ENCODE measurements at regions not wholly inside any gene's neighbourhood (a gene's known extent, or its start where the extent isn't known, plus 50 kb on each side); places are given as distances from the start of the nearest gene placed in this dataset.
"Not testable (repeated sequence)": the region's sequence is repeated elsewhere in the genome, so short reads cannot be mapped to it uniquely, and the experiment has no call there.

- POLR2A ChIA-PET: interaction anchor here (0.5 kb wide), 1 partner anchor 25 kb away, joined by 3 read pairs; no protein-coding TSS in a partner anchor
- Mint-ChIP-seq H3K27me3 (peaks cover 0 to 10% (median 2%) of the 10 kb centered on the region in 5 donors), H3K27ac (no peak overlapping the region), H3K4me1 (no peaks in the 10 kb centered on the region), H3K36me3 (no peaks in the 10 kb centered on the region), H3K4me3 (no peak overlapping the region), H3K9me3 (no peaks in the 10 kb centered on the region)
- ATAC-seq (no peak), DNase-seq (no peak)
Measured at GRCh38 chr5:160497878-160498277, 76.2 kb downstream of the PTTG1 start.

- DNase-seq, H3K27me3 Mint-ChIP-seq, H3K4me3 Mint-ChIP-seq, H3K9me3 Mint-ChIP-seq, POLR2A ChIA-PET, H3K27ac Mint-ChIP-seq, ATAC-seq, H3K36me3 Mint-ChIP-seq, H3K4me1 Mint-ChIP-seq: not testable (repeated sequence)
Measured at GRCh38 chr5:160498441-160499043, 76.9 kb downstream of the PTTG1 start.

GRCh38 chr5:160500786-160501779 lies 79.4 kb downstream of the PTTG1 start:
- Mint-ChIP-seq H3K4me3 (no peak overlapping the region), H3K4me1 (peaks cover 2 to 6% (median 6%) of the 10 kb centered on the region in 4 donors), H3K27me3 (peaks cover 0 to 18% (median 2%) of the 10 kb centered on the region in 5 donors), H3K9me3 (no peaks in the 10 kb centered on the region), H3K27ac (peak overlapping the region in 2 of 10 donors; percentile 5 to 23), H3K36me3 (no peaks in the 10 kb centered on the region)
- POLR2A ChIA-PET: no interaction called here
- DNase-seq: no peak
- no peak for ATAC-seq

- POLR2A ChIA-PET: interaction anchor here (0.6 kb wide), 1 partner anchor 48 kb away, joined by 3 read pairs; no protein-coding TSS in a partner anchor
- no peak overlapping the region for H3K4me3 Mint-ChIP-seq
- DNase-seq (no peak), ATAC-seq (no peak)
- no peaks in the 10 kb centered on the region for H3K9me3 Mint-ChIP-seq
- H3K4me1 Mint-ChIP-seq: peaks cover 11 to 33% (median 25%) of the 10 kb centered on the region in 4 donors
- H3K36me3 Mint-ChIP-seq: no peaks in the 10 kb centered on the region
- peaks cover 0 to 18% (median 2%) of the 10 kb centered on the region in 5 donors for H3K27me3 Mint-ChIP-seq
- H3K27ac Mint-ChIP-seq: peak overlapping the region in 5 of 10 donors; percentile 8 to 92 (median 65)
Measured at GRCh38 chr5:160504906-160505305, 83.3 kb downstream of the PTTG1 start.

- H3K27me3 Mint-ChIP-seq: peaks cover 0 to 12% (median 2%) of the 10 kb centered on the region in 5 donors
- peaks cover 11 to 33% (median 25%) of the 10 kb centered on the region in 4 donors for H3K4me1 Mint-ChIP-seq
- H3K27ac Mint-ChIP-seq: peak overlapping the region; percentile 63 to 93 (median 85)
- H3K9me3 Mint-ChIP-seq: no peaks in the 10 kb centered on the region
- H3K4me3 Mint-ChIP-seq: peak overlapping the region in 9 of 10 donors; percentile 4 to 57 (median 36)
- H3K36me3 Mint-ChIP-seq: no peaks in the 10 kb centered on the region
- POLR2A ChIA-PET: no interaction called here
- DNase-seq (peak; percentile 37 to 88 (median 62)), ATAC-seq (peak; percentile 83 to 85)
Measured at GRCh38 chr5:160506006-160507004, 84.7 kb downstream of the PTTG1 start.

DNA sequence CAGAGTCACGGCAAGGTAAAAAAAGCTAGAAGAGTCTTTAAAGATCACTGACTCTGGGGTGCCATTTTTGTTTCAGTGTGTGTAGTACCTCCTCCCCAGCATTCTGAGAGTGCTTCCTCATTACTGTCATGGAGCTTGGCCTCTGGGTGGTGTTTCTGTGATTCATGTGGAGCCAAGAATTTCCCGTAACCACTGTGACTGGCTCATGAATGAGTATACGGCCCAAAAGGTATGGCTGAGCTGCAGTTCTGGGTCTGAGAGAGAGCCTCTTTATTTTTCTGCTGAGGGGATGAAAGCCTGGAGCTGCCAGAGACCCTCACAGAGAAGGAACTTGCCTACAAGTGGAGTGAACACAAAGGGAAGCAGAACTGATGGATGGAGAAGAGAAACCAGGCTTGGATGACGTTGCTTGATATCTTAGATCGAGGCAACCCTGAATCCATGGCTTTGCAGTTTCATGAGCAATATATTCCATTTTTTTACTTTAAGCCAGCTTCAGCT lies 85.6 kb downstream of the PTTG1 start:
- Mint-ChIP-seq H3K4me3 (peak overlapping the region in 3 of 10 donors; percentile 13 to 41 (median 36)), H3K36me3 (no peaks in the 10 kb centered on the region), H3K27ac (peak overlapping the region; percentile 14 to 93 (median 80)), H3K9me3 (no peaks in the 10 kb centered on the region), H3K4me1 (peaks cover 11 to 33% (median 25%) of the 10 kb centered on the region in 4 donors), H3K27me3 (peaks cover 0 to 13% (median 4%) of the 10 kb centered on the region in 5 donors)
- POLR2A ChIA-PET: no interaction called here
- ATAC-seq (no peak), DNase-seq (no peak)

DNA sequence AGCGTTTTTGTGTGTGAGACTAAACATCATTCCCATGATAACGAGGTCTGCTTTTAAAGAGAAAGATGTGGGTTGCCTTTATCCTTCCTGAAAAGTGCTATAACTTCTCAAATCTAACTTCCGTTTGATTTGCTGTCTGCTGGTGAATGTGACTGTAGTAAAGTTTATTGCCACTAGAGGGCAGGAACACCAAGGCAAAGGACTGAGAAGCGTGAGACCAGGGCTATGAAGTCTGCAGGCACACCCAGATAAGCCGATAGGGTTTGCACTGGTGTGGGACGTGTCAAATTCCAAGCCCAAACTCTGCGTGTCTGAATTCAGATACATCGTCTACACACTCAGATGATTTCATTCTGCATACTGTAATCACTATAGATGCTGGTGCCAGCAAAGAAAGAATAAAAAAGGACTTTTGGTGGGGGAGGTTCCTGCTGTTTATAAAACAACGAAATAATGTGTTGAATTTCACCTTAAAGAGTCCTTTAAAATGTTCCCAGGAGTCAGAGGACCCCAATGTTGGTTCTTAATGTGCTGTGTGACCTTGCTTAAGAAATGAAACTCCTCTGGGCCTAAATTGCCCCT lies 87.2 kb downstream of the PTTG1 start:
- ATAC-seq (peak; percentile 74 to 78), DNase-seq (peak in 9 of 10 donors; percentile 21 to 80 (median 67))
- H3K27ac Mint-ChIP-seq: peak overlapping the region in 6 of 10 donors; percentile 5 to 85 (median 53)
- H3K27me3 Mint-ChIP-seq: peaks cover 0 to 18% (median 3%) of the 10 kb centered on the region in 5 donors
- H3K36me3 Mint-ChIP-seq: no peaks in the 10 kb centered on the region
- H3K4me3 Mint-ChIP-seq: no peak overlapping the region
- POLR2A ChIA-PET: no interaction called here
- peaks cover 11 to 33% (median 25%) of the 10 kb centered on the region in 4 donors for H3K4me1 Mint-ChIP-seq
- H3K9me3 Mint-ChIP-seq: no peaks in the 10 kb centered on the region

GRCh38 chr5:160511280-160511929 lies 89.8 kb downstream of the PTTG1 start:
- ATAC-seq: no peak
- POLR2A ChIA-PET: no interaction called here
- no peak for DNase-seq
- Mint-ChIP-seq H3K36me3 (no peaks in the 10 kb centered on the region), H3K4me3 (no peak overlapping the region), H3K9me3 (no peaks in the 10 kb centered on the region), H3K27ac (no peak overlapping the region), H3K4me1 (peaks cover 6 to 24% (median 16%) of the 10 kb centered on the region in 4 donors), H3K27me3 (peaks cover 0 to 14% (median 3%) of the 10 kb centered on the region in 5 donors)

Measured in naive thymus-derived CD8-positive, alpha-beta T cell (primary cell).